NCI-H2196 (cell line): ENCODE measurements at regions not wholly inside any gene's neighbourhood (a gene's known extent, or its start where the extent isn't known, plus 50 kb on each side); places are given as distances from the start of the nearest gene placed in this dataset.

ENCODE experiments used
- DNase-seq: peaks from one replicate; lab custom pipeline; 2025; ENCODE audit not compliant: unreplicated experiment; lab: John Stamatoyannopoulos, UW

DNA sequence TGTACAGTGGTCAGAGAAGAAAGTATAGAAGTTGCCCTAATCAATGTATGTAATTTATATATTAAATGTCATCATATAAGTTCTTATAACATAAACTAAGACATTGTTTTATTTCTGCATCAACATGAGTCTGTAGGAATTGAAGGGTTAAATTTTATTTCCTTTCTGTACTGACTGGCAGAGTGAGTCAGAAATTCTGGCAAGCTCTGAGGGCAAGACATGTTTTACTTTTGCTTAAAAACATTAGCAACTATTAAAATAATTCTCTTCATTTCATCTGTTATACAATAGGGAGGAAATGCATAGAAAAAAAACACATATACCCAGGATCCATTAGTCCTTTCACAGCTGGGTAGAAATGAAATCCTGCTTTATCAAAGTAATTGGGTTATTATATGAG is 171.4 kb upstream of the ALCAM start:
- no peak for DNase-seq

DNA sequence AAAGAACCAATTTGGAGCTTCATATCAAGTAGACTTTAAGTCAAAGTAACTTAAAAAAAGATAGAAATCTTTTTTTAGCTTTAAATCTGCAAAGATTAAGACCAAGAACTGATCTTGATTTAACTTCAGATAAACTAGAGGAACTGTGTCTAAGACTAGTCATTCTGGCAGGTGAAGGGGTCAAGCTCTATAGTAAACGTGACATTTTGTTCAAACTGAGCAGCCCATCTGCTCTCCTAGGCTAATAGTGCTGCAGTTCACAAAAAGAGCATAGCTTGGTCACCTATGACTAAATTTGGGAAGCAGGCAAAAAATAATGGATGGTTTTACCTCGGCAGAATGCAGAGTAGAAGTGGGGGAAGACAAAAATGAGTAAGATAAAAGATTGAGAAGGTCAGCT is 168.8 kb upstream of the ALCAM start:
- no peak for DNase-seq

DNA sequence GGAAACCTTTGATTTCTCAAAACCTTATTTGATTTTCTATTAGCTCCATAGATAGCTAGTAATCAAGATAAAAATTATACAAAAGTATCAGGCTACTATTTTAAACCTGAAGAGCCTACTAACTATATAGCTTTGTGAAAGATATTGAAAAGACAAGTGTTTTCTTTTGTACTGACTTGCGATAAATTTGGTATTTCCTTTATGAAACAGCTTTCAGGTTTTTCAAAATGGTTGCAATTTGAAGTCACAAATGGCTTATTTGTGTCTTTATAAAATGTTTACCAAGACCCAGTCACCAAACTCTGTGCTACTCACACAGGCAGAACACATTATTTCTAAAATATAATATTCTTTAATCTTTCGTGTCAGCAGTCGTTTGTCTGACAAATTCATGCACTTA is 167.5 kb upstream of the ALCAM start:
- DNase-seq, result no peak

DNA sequence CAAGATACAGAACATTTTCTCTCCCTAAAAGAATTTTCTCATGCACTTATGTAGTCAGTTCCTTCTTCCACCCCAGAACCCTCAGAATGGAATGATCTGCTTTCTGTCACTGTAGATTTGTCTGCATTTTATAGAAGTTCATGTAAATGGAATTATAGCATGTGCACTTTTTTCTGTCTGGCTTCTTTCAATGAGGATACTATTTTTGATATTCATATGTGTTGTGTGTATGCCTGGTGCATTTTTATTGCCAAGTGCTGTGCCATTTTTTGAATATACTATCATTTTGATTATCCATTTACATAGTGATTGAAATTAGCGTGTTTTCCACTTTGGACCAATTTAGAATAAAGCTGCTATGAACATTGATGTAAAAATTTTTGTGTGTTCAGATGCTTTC is 156.6 kb upstream of the ALCAM start:
- no peak for DNase-seq

DNA sequence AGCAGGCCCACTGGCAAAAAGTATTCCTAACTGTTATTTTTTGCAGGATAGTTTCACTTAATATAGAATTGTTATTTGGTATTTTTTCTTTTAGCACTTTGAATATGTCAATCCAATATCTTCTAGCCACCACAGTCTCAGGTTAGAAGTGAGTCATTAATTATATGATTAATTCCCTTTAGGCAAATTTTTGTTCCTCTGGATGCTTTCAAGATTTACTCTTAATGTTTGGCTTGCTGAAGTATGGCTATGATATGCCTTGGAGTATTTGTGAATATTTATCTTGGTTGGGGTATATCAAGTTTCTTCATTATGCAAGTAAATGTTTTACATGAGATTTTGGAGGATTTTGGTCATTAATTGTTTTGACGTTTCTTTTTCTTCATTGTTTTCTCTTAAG is 152.1 kb upstream of the ALCAM start:
- DNase-seq, result no peak

DNA sequence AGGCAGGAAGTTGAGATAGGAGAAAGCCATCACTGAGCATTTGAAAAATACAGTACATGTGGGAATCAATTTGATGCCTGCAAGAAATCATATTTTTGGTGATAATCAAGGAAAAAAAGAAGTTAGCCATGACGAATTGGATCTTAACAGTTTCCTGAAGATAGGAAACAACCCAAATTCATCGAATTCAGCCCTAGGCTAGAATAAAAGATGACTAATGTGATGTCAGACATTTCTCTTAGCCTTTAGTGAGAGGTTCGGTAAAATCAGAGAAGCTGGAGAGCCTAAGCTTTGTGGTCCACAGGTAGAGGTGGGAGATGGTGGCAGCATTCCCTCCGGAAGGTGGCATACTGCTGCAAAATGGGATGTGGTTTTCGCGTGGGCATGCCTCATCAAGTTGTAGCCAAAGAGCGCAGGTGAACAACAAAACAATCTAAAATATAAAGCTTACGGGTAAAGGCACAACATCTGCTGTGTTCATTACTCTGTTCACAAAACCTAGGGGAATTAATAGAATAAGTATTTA is 144.1 kb upstream of the ALCAM start:
- DNase-seq, result no peak

DNA sequence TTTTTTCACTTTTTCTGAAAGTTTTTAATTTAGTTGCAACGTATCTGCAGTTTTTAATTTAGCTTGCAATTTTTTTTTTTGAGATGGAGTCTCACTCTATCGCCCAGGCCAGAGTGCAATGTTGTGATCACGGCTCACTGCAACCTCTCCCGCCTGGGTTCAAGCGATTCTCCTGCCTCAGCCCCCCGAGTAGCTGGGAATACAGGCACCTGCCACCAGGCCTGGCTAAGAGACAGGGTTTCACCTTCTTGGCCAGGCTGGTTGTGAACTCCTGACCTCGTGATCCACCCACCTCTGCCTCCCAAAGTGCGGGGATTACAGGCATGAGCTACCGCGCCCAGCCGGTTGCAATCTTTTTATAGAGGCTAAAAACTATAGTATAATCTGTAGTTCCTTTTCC is 142.9 kb upstream of the ALCAM start:
- DNase-seq, result no peak

DNA sequence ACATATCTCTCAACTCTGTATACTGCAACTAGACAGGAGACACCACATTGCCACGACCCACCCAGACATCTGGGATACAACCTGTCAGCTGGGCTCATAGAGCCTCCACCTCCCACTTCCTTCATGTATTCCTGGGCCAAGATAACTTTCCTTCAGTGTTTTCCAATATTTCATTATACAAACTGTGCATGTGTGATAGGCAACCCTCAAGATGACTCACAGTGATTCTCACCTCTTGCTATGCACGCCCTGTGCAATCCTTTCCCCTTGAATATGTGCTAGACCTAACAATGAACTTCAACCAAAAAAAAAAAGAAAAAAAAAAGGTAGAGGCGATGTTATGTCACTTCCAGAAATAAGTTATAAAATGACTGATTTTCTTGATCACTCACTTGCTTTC is 138.0 kb upstream of the ALCAM start:
- DNase-seq, result no peak

DNA sequence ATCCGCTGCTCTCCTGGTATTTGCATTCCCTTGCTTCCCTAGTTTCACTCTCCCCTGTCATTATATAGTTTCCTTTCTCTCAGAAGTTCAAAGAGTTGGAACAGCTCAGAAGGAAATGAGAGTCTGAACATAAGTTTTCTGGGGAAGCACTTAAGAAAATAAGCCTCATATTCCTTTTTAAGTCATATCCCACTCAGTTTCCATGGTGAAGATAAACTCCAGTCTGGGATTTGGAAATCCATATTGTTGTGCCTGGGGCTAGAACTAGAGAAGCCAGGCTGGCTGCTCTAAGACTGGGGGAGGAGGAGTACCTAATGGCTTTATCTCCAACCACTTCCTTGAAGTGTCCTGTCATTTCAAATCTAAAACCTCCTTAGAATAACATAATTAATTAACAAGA is 134.2 kb upstream of the ALCAM start:
- DNase-seq, result no peak

DNA sequence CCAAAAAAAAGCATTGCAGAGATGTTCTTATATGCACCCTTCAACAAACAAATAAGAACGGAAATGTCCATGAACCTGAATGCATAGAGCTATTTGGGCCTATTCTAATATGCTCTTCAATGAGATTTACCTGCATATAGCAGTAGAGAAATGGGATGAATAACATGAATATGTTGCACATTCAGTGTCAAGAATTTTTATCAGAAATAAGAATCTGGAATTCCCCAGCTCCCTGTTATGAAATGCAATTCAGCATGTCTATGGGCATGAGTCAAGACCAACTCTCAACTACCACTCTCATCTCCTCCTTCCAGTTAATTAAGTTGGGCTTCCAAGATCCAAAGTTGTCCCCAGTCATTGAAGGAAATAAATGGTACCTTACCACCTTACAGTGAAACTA is 133.7 kb upstream of the ALCAM start:
- no peak for DNase-seq

DNA sequence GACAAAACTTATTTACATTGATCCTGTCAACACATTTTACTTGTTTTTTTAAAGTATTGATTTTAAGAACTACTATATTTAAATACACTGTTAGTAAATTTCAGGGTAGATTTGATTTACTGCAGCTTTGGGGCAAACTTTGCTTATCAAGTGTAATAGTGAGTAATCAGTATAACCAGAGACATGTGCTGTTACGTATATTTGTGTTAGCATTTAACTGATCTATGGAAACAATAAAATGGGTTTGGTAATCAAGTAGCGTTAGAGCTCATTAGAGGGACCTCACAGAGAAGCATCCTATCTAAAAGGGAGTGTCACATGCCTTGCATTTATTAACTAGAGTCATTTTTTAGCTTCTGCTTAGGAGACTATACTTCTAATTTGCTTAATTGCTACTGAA is 131.5 kb upstream of the ALCAM start:
- DNase-seq, result no peak

DNA sequence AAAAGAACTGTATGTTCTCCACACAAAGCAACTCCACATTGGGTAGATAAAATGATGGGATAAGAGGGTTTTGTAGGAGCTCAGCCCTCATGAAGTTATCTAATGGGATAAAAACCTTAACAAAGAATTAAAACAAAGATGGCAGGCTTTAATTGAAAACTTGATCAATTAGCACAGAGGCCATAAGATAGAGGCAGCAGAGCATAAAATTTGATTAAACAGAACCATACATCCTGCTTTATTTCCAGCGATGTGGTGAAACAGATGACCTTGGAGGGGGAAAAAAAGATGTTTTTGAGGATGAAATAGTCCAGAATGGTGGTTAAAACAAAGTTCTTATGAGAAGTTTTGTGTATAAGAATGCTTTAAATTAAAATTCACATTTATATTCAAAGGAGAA is 130.9 kb upstream of the ALCAM start:
- no peak for DNase-seq

DNA sequence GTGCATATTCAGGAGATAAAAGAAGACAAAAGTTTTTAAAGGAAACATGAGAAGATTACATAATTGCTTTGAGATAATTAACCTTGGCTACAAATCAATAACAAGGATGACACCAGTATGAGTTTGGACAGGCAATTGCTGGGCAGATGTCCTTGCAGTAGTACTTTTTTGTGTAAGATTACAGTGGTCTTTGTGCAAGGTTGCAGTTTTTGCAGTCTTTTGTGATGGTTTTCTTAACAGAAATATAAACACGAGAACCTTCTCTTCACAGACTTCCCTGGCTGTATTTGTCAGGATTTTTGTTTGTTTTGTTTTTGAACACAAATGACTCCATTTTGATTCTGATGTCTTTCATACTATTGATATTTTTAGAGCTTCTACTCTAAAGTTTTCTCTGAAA is 128.3 kb upstream of the ALCAM start:
- no peak for DNase-seq

DNA sequence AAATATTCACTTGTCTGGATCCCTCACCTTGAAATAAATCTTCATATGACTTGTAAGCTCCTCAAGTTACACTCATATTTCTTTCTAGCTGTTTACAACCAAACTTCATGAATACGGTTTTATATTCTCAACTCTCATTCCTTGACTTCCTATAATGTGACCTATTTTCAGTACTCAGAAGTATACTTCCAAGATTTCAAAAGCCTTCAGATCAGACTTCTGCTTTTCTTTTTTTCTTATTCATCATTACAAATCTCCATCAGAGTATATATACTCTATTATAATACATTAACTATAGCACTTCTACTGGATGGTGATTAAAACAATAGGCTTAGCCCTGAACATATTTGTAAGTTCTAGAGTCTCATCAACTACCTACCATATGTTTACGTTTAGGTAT is 123.6 kb upstream of the ALCAM start:
- DNase-seq, result no peak

DNA sequence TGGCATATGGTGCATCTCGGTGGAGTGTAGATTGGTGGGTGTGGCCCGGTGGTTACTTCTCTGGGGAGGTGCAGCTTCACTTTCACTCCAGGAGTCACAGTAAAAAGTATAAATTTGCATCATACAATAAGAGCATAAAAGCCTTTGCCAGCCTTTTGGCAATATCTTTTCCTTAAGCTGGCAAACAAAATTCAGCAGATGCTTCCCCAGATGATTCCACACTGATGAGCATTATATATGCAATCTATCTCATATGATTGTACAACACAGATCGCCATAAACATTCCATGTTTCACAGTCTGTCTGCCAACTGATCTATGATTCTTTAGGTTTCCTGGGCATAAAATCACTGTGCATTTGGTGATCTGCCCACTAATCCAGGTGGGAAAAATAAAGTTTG is 120.2 kb upstream of the ALCAM start:
- no peak for DNase-seq

DNA sequence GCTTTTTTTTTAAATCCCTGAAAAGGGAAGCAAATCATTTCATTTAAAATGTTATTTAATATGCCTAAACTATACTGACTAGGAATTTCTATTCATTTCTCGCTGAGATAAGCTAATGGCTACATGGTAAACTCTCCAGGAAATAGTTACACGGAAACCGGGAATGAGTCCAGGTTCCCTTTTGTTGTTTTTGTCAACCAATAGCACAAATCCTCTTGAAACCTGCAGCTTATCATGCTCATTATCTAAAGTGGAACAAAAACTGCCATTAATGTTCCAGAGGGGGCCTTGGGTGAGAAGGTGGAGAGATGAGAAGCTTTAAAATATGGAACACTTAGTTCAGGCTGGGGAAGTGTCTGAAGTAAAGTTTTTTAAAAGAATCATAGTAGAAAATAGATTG is 113.5 kb upstream of the ALCAM start:
- DNase-seq, result peak; percentile 76

DNA sequence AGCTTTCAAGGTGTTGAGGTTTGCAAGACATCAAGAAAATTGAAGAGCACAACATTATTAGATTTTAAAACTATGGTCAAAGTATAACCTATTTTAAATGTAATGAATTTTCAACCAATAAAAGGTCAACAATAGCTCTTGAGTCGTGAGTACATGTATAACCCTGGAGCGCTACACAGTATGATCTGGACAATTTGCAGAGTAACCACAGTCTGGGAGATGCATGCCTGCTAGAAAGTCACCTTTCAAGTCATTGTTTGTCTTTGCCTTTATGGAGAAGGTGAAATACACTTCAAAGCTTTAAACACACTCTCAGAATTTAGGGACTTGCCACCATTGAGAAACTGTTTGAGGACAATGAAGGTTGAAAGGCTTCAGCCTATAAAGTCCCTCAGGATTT is 112.6 kb upstream of the ALCAM start:
- no peak for DNase-seq

DNA sequence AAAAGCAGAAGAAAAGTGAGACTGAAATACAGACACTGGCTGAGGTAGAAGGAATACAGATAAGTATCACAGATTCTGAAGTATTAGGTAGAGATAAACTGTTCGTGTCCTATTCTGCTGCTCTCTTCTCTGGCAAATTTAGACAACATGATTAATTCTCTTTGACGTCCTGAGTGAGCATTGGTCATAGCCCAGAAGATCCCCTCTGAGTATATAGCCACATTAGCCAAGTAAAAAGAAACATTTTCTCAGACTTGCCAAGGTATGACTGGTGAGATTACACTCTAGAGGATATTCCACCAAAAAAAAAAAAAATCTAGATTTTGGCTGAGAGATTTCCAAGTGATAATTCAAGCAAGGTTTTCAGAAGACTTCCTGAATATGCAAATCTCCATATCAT is 111.4 kb upstream of the ALCAM start:
- DNase-seq, result no peak

DNA sequence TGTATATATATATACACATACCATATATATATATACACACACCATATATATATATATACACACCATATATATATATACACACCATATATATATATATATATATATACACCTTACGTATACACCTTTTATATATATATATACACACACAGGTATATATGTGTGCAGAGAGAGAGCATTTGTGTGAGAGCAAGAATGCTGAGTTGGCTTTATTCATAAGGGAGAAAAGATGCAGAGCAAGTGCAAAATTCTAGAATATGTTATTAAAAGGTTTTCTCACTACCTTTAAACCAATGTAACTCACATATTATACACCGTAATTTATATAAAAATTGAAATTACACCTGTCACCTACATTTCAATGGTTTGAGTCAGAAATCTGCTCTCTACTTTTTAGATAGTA is 107.2 kb upstream of the ALCAM start:
- no peak for DNase-seq

DNA sequence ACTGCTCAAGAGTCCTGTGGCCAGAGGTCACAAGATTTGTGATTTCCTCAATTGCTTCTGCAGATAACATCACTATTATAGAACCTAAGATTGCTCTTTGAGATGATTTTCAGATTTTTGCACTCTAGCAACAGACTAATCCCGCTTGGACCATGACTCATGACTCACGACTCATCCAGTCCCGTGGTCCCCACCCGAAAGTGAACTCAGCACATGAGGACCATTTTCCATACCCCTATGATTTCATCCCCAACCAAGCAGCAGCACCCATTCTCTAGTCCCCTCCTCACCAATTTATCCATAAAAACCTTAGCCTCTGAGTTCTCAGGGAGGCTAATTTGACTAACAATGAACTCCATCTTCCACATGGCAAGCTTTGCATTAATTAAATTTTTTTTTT is 106.3 kb upstream of the ALCAM start:
- DNase-seq, result no peak

DNA sequence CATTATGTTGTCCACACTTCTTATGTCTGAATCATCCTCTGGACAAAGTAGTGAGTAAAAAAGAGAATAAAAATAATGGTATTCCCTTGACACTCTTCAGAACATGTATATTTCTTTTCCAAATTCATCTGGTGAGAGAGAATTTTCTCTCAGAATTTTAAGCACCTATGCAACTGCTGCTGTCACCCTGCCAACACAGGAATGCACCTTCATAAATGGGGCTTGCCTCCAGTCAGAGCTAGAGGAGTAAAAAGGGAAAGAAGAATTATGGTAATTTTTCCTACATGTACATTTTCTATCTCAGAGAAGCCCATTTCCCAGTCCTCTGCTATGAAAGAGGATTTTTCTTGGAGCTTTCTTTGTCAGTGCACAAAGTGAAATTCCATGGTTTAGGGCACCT is 92.2 kb upstream of the ALCAM start:
- DNase-seq, result no peak

DNA sequence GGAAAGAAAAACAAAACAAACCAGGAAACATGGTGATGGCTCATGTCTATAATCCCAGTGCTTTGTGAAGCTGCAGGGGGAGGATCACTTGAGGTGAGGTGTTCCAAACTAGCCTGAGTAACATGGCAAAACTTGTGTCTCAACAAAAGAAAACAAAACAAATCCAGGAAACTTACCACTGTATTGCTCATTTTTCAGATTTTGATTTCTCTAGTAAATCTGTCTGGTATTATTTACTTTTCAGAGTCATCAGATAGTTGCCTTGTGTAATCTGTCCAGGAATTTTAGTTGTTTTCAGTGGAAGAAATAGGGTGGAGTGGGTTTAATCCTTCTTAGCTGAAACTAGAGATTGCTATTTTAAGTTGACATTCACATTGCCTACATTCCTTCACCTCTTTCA is 91.8 kb upstream of the ALCAM start:
- no peak for DNase-seq

DNA sequence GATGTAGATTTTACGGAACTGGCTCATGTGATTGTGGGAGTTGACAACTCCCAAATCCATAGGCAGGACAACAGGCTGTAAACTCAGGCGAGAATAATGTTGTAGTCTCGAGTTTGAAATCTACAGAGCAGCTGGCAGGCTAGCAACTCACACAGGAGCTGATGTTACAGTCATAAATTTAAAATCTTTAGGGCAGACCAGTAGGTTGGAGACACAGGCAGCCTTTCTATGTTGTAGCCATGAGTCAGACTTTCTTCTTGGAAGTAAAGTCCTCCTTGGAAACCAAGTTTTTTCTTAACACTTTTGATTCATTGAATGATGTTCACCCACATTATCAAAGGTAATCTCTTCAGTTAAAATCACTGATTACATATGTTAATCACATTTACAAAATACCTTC is 89.1 kb upstream of the ALCAM start:
- no peak for DNase-seq

DNA sequence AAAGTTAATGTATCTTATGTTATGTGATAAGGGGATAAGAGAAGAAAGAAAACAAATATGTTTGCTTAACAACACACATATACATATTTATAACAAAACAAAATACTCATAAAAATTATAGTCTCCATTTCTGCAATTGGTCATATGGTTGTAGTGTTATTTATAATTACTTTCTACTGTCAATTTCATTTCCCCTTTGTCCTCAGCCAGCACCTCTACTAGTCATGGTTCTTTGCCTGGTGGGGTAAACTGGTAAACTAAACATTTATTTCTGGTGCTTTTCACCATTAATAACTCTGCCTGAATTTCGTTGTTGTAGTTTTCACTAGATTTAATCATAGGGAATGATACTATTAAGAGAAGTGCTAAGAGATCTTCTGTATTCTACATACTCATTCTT is 88.0 kb upstream of the ALCAM start:
- no peak for DNase-seq
